Body of pancreas (tissue), 4 donors: ENCODE measurements at regions not wholly inside any gene's neighbourhood (a gene's known extent, or its start where the extent isn't known, plus 50 kb on each side); places are given as distances from the start of the nearest gene placed in this dataset.

Experiments
- POLR2A ChIP-seq, 3 donors: fragments of 450-650 bp; IDR thresholded peaks; one replicate each; pipeline ENCODE4 v1.6.1; 2016; ENCODE audit warnings: antibody characterized with exemption in 3 of 3, mild to moderate bottlenecking in 2 of 3
- TF ChIP-seq, protein P1 (sequence below), 7 experiments: fragments of 450-650 bp in 4 of 7; fragments of 200-600 bp in 3 of 7; sonication (generic) in 3 of 7; IDR thresholded peaks; one replicate each; pipeline ENCODE4 v1.5.1; 2016 to 2019; ENCODE audit warnings: antibody characterized with exemption in 7 of 7

DNA sequence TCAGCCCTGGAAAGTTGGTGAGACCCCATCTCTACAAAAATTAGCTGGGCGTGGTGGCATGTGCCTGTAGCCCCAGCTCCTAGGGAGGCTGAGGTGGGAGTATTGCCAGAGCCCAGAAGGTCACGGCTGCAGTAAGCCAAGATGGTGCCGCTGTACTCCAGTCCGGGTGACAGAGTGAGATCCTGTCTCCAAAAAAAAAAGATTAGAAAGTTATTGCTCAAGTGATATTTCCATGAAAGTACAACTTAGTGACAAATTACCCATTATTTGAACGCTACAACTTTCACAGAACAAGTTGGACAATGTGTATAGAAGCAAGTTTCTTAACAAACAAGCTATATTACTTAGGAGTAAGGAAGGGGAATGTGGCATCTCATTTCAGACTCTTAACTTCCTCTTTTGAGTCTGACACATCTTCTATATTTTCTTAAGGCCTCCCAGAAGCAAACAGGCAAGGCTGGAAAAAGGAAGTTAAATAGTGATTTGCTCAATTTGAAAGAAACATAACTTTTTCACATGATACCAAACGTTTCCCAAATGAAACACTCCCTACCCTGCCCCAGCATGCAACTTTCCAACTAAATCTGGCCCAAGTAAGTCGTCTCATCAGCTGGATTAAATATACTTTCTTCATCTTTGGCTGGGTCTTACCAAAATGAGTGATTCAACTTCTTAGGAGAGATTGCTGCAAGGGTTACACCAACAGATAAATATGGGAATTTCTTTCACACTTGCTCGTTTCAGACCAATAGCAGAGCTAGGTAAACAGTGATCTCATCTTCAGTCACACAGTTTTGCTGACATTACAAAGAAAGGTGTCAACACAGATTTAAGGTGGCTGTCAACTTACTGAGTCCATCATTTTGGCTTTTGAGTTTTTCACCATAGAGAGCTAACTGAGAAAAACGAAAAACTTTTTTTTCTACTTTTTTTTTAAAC is 66.3 kb upstream of the KLF6 start:
- TF ChIP-seq, protein P1, sequence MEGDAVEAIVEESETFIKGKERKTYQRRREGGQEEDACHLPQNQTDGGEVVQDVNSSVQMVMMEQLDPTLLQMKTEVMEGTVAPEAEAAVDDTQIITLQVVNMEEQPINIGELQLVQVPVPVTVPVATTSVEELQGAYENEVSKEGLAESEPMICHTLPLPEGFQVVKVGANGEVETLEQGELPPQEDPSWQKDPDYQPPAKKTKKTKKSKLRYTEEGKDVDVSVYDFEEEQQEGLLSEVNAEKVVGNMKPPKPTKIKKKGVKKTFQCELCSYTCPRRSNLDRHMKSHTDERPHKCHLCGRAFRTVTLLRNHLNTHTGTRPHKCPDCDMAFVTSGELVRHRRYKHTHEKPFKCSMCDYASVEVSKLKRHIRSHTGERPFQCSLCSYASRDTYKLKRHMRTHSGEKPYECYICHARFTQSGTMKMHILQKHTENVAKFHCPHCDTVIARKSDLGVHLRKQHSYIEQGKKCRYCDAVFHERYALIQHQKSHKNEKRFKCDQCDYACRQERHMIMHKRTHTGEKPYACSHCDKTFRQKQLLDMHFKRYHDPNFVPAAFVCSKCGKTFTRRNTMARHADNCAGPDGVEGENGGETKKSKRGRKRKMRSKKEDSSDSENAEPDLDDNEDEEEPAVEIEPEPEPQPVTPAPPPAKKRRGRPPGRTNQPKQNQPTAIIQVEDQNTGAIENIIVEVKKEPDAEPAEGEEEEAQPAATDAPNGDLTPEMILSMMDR (IDR thresholded peaks at IDR 0.05): no peak
- no peak for TF ChIP-seq POLR2A (IDR thresholded peaks at IDR 0.05)
